ENCODE measurements at regions not wholly inside any gene's neighbourhood (a gene's known extent, or its start where the extent isn't known, plus 50 kb on each side); places are given as distances from the start of the nearest gene placed in this dataset.

- Histone ChIP-seq H3K4me2 (ENCODE audit: low read length) (no peak overlapping the region), H3K27me3 (ENCODE audit: control insufficient read depth, insufficient read depth, low read length) (no peaks in the 10 kb centered on the region), H3K27ac (no peak overlapping the region), H3K4me3 (ENCODE audit: low read depth, low read length) (no peak overlapping the region), H3K9me3 (ENCODE audit: control insufficient read depth, low read length) (no peaks in the 10 kb centered on the region), H3K36me3 (ENCODE audit: control insufficient read depth, insufficient read depth, low read length) (no peaks in the 10 kb centered on the region), H3K9ac (no peak overlapping the region), H2AFZ (no peak overlapping the region), H3K79me2 (no peaks in the 10 kb centered on the region), H3K4me1 (no peaks in the 10 kb centered on the region)
- TF ChIP-seq, protein P1, sequence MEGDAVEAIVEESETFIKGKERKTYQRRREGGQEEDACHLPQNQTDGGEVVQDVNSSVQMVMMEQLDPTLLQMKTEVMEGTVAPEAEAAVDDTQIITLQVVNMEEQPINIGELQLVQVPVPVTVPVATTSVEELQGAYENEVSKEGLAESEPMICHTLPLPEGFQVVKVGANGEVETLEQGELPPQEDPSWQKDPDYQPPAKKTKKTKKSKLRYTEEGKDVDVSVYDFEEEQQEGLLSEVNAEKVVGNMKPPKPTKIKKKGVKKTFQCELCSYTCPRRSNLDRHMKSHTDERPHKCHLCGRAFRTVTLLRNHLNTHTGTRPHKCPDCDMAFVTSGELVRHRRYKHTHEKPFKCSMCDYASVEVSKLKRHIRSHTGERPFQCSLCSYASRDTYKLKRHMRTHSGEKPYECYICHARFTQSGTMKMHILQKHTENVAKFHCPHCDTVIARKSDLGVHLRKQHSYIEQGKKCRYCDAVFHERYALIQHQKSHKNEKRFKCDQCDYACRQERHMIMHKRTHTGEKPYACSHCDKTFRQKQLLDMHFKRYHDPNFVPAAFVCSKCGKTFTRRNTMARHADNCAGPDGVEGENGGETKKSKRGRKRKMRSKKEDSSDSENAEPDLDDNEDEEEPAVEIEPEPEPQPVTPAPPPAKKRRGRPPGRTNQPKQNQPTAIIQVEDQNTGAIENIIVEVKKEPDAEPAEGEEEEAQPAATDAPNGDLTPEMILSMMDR (IDR thresholded peaks at IDR 0.05) = no peak
Observed at GRCh38 chr1:60564916-60565750, 491.6 kb upstream of the C1orf87 start.

DNA sequence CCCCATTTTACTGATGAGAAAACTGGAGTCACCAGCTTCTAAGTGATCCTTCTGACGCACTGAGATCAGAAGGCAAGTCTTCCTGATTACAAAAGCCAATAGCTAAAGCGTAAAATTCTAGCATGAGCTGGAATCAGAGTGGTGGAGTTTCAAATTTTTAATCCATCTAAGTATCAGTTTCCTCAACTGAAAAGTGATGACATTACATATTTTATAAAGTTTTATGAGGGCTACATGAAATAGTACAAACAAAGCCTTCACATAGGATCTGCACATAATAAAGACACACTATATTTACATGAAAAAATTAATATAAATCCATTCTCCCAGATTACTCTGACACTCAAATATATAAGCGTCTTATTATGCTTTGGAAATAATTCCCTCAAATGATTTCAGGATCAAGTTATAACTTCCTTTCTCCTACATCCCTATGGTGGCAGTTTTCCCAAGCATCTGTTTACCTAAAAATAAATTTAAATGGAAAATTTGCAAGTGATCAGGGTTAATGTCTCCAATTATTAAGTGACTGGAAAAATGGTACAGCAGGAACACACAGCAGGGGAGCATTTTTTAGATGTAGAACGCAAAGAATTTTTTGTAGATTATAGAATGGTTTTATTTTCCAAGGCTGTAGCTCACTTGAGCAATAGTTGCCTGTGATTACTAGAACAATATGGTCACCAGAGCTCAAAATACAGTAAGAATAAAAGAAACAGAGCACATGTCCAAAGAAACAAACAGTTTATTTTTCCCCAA is 490.4 kb upstream of the C1orf87 start:
- TF ChIP-seq, protein P1 (IDR thresholded peaks at IDR 0.05) = no peak
- Histone ChIP-seq H3K27me3 (ENCODE audit: control insufficient read depth, insufficient read depth, low read length) (no peaks in the 10 kb centered on the region), H2AFZ (no peak overlapping the region), H3K4me2 (ENCODE audit: low read length) (no peak overlapping the region), H3K79me2 (no peaks in the 10 kb centered on the region), H3K27ac (no peak overlapping the region), H3K9ac (no peak overlapping the region), H3K36me3 (ENCODE audit: control insufficient read depth, insufficient read depth, low read length) (no peaks in the 10 kb centered on the region), H3K9me3 (ENCODE audit: control insufficient read depth, low read length) (no peaks in the 10 kb centered on the region), H3K4me1 (no peaks in the 10 kb centered on the region), H3K4me3 (ENCODE audit: low read depth, low read length) (no peak overlapping the region)

GRCh38 chr1:60562740-60563139 is 489.2 kb upstream of the C1orf87 start:
- TF ChIP-seq, protein P1 (IDR thresholded peaks at IDR 0.05) = no peak

DNA sequence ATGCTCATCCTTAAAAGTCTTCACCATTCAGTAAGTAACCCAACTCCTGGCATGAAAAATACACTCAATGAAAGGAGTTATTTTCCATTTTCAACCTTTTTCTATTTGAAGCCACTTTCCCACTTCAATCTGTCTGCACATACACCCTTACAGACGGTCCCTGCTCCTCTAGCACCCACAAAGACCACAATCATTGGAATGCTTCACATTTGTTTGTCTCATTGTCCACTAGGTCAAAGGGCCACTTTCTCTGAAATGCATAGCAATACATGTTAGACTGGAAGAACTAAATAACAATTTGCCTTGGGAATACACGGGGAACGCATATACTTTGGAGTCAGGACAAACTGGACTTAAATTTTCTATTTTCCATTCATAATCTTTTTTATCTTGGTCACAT is 487.1 kb upstream of the C1orf87 start:
- H3K79me2 ChIP-seq = no peaks in the 10 kb centered on the region
- no peak overlapping the region for H3K9ac ChIP-seq
- H3K4me2 ChIP-seq (ENCODE audit: low read length) = no peak overlapping the region
- H3K27ac ChIP-seq = no peak overlapping the region
- no peaks in the 10 kb centered on the region for H3K36me3 ChIP-seq (ENCODE audit: control insufficient read depth, insufficient read depth, low read length)
- no peaks in the 10 kb centered on the region for H3K27me3 ChIP-seq (ENCODE audit: control insufficient read depth, insufficient read depth, low read length)
- H3K9me3 ChIP-seq (ENCODE audit: control insufficient read depth, low read length) = no peaks in the 10 kb centered on the region
- no peak overlapping the region for H3K4me3 ChIP-seq (ENCODE audit: low read depth, low read length)
- TF ChIP-seq, protein P1 (IDR thresholded peaks at IDR 0.05) = no peak
- no peaks in the 10 kb centered on the region for H3K4me1 ChIP-seq
- H2AFZ ChIP-seq = no peak overlapping the region

More at GRCh38 chr1:60562740-60563139, 489.2 kb upstream of the C1orf87 start:
- H3K4me1 ChIP-seq = no peaks in the 10 kb centered on the region
- no peaks in the 10 kb centered on the region for H3K36me3 ChIP-seq (ENCODE audit: control insufficient read depth, insufficient read depth, low read length)
- no peaks in the 10 kb centered on the region for H3K27me3 ChIP-seq (ENCODE audit: control insufficient read depth, insufficient read depth, low read length)
- H3K27ac ChIP-seq = no peak overlapping the region
- H3K9ac ChIP-seq = no peak overlapping the region
- no peaks in the 10 kb centered on the region for H3K79me2 ChIP-seq
- no peaks in the 10 kb centered on the region for H3K9me3 ChIP-seq (ENCODE audit: control insufficient read depth, low read length)
- H2AFZ ChIP-seq = no peak overlapping the region
- H3K4me3 ChIP-seq (ENCODE audit: low read depth, low read length) = no peak overlapping the region
- H3K4me2 ChIP-seq (ENCODE audit: low read length) = no peak overlapping the region
